ENCODE measurements at regions not wholly inside any gene's neighbourhood (a gene's known extent, or its start where the extent isn't known, plus 50 kb on each side); places are given as distances from the start of the nearest gene placed in this dataset.

DNA sequence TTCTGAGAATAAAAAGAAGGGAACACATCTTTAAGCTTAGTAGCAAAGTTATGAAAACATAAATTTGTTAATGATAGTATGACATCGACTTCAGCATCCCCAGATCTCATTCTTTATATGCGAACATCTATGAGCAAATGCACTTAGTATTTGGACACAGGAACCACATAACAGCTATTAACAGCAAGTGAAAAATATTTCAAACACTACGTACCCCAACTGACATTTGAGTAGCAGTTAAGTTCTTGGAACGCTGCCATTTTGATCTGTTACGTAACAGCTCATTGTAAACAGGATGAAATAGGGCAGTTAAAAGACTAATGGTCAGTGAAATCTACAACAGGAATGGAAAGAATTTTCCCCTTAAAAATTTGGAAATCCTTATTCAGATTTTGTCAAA lies 428.9 kb downstream of the TNS3 start:
- Histone ChIP-seq H3K79me2 (ENCODE audit: insufficient read depth, low read length) (no peaks in the 10 kb centered on the region), H3K27ac (ENCODE audit: low read depth, low read length) (no peak overlapping the region), H4K20me1 (ENCODE audit: insufficient read depth) (no peaks in the 10 kb centered on the region), H2AFZ (ENCODE audit: low read depth, low read length, poor library complexity, severe bottlenecking) (no peak overlapping the region), H3K4me3 (replicated peaks in 1 of 2; ENCODE audit: low read depth in 1 of 2, low read length in 2 of 2) (no peak overlapping the region), H3K4me2 (ENCODE audit: low read length) (no peak overlapping the region), H3K9me2 (ENCODE audit: insufficient read depth) (no peaks in the 10 kb centered on the region), H3K36me3 (ENCODE audit: control insufficient read depth in 1 of 2, insufficient read depth in 2 of 2, low read length in 2 of 2) (no peaks in the 10 kb centered on the region), H3K27me3 (ENCODE audit: insufficient read depth, low read length) (no peaks in the 10 kb centered on the region), H3K4me1 (ENCODE audit: control insufficient read depth in 1 of 2, insufficient read depth in 2 of 2, low read length in 2 of 2) (no peaks in the 10 kb centered on the region), H3K9ac (ENCODE audit: low read length) (no peak overlapping the region), H3K9me3 (ENCODE audit: control insufficient read depth in 1 of 2, insufficient read depth in 1 of 2, low read depth in 1 of 2, low read length in 2 of 2) (no peaks in the 10 kb centered on the region)
- ATAC-seq (no peak), DNase-seq (ENCODE audit: low read depth, low spot score) (no peak)
- ChIA-PET RAD21 (ENCODE audit: low non-redundant PET in 1 of 2, low total read pairs in 2 of 2, uncharacterized antibody in 2 of 2, unreplicated experiment in 2 of 2) (no interaction called here), POLR2A (no interaction called here), CTCF (interaction anchor here (0.9 kb wide), 1 partner anchor 52 kb away, joined by 3 read pairs; no protein-coding TSS in a partner anchor)
- BruUV-seq (replicated peaks): no TSS peak
- intact Hi-C loops (cut with micrococcal nuclease): no loop called here
- TF ChIP-seq SRF (IDR thresholded peaks at IDR 0.05; ENCODE audit: low read depth) (no peak), YY1 (IDR thresholded peaks at IDR 0.05; ENCODE audit: extremely low read depth, insufficient replicate concordance, low read depth, low read length) (no peak), FOSL1 (IDR thresholded peaks at IDR 0.05; ENCODE audit: low read depth) (no peak), RAD21 (IDR thresholded peaks at IDR 0.05; ENCODE audit: low read depth) (no peak), EGR1 (IDR thresholded peaks at IDR 0.05; ENCODE audit: low read depth) (no peak), ZNF274 (IDR thresholded peaks at IDR 0.05; ENCODE audit: low read depth, low read length) (no peak), EZH2 (IDR thresholded peaks at IDR 0.05) (no peak), CBX3 (IDR thresholded peaks at IDR 0.05; ENCODE audit: low read depth) (no peak), SP1 (IDR thresholded peaks at IDR 0.05; ENCODE audit: low read depth) (no peak), POLR2A (IDR thresholded peaks at IDR 0.05; ENCODE audit: borderline replicate concordance, extremely low read depth, insufficient read depth, insufficient read length) (no peak)
- TF ChIP-seq, protein P1, sequence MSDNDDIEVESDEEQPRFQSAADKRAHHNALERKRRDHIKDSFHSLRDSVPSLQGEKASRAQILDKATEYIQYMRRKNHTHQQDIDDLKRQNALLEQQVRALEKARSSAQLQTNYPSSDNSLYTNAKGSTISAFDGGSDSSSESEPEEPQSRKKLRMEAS (IDR thresholded peaks at IDR 0.05): no peak

DNA sequence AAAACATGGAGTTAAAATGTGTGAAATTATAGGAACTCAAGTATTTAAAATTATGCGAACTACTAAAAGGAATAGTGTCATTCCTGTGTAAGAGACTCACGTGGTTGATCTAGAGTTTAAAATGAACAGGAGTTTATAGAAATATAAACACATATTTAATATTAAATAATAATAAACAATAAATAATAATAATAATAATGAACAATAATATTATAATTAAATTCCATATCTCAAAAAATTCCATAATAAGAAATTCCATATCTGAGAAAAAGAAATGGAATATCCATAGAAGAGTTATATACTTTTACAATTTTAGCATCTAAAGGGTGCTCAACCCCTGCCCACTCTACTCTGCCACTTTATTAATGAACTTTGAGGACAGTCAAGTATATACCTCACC lies 429.6 kb downstream of the TNS3 start:
- Histone ChIP-seq H3K9me3 (ENCODE audit: control insufficient read depth in 1 of 2, insufficient read depth in 1 of 2, low read depth in 1 of 2, low read length in 2 of 2) (no peaks in the 10 kb centered on the region), H3K4me2 (ENCODE audit: low read length) (no peak overlapping the region), H3K4me3 (replicated peaks in 1 of 2; ENCODE audit: low read depth in 1 of 2, low read length in 2 of 2) (no peak overlapping the region), H3K79me2 (ENCODE audit: insufficient read depth, low read length) (no peaks in the 10 kb centered on the region), H3K9me2 (ENCODE audit: insufficient read depth) (no peaks in the 10 kb centered on the region), H3K4me1 (ENCODE audit: control insufficient read depth in 1 of 2, insufficient read depth in 2 of 2, low read length in 2 of 2) (no peaks in the 10 kb centered on the region), H3K36me3 (ENCODE audit: control insufficient read depth in 1 of 2, insufficient read depth in 2 of 2, low read length in 2 of 2) (no peaks in the 10 kb centered on the region), H4K20me1 (ENCODE audit: insufficient read depth) (no peaks in the 10 kb centered on the region), H2AFZ (ENCODE audit: low read depth, low read length, poor library complexity, severe bottlenecking) (no peak overlapping the region), H3K27me3 (ENCODE audit: insufficient read depth, low read length) (no peaks in the 10 kb centered on the region), H3K9ac (ENCODE audit: low read length) (no peak overlapping the region), H3K27ac (ENCODE audit: low read depth, low read length) (no peak overlapping the region)
- ChIA-PET POLR2A (no interaction called here), RAD21 (ENCODE audit: low non-redundant PET in 1 of 2, low total read pairs in 2 of 2, uncharacterized antibody in 2 of 2, unreplicated experiment in 2 of 2) (no interaction called here), CTCF (no interaction called here)
- ATAC-seq (no peak), DNase-seq (ENCODE audit: low read depth, low spot score) (no peak)
- BruUV-seq (replicated peaks): no TSS peak
- no peak for TF ChIP-seq FOSL1 (IDR thresholded peaks at IDR 0.05; ENCODE audit: low read depth)
- TF ChIP-seq SRF (IDR thresholded peaks at IDR 0.05; ENCODE audit: low read depth): no peak
- TF ChIP-seq SIN3A (IDR thresholded peaks at IDR 0.05; ENCODE audit: low read depth): no peak
- TF ChIP-seq, protein P1 (IDR thresholded peaks at IDR 0.05): no peak
- TF ChIP-seq ZFX (IDR thresholded peaks at IDR 0.05): no peak
- no peak for TF ChIP-seq CBX3 (IDR thresholded peaks at IDR 0.05; ENCODE audit: low read depth)
- TF ChIP-seq, protein P2, sequence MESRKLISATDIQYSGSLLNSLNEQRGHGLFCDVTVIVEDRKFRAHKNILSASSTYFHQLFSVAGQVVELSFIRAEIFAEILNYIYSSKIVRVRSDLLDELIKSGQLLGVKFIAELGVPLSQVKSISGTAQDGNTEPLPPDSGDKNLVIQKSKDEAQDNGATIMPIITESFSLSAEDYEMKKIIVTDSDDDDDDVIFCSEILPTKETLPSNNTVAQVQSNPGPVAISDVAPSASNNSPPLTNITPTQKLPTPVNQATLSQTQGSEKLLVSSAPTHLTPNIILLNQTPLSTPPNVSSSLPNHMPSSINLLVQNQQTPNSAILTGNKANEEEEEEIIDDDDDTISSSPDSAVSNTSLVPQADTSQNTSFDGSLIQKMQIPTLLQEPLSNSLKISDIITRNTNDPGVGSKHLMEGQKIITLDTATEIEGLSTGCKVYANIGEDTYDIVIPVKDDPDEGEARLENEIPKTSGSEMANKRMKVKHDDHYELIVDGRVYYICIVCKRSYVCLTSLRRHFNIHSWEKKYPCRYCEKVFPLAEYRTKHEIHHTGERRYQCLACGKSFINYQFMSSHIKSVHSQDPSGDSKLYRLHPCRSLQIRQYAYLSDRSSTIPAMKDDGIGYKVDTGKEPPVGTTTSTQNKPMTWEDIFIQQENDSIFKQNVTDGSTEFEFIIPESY (IDR thresholded peaks at IDR 0.05; ENCODE audit: extremely low read depth, insufficient replicate concordance, low read length): no peak
- TF ChIP-seq, protein P3, sequence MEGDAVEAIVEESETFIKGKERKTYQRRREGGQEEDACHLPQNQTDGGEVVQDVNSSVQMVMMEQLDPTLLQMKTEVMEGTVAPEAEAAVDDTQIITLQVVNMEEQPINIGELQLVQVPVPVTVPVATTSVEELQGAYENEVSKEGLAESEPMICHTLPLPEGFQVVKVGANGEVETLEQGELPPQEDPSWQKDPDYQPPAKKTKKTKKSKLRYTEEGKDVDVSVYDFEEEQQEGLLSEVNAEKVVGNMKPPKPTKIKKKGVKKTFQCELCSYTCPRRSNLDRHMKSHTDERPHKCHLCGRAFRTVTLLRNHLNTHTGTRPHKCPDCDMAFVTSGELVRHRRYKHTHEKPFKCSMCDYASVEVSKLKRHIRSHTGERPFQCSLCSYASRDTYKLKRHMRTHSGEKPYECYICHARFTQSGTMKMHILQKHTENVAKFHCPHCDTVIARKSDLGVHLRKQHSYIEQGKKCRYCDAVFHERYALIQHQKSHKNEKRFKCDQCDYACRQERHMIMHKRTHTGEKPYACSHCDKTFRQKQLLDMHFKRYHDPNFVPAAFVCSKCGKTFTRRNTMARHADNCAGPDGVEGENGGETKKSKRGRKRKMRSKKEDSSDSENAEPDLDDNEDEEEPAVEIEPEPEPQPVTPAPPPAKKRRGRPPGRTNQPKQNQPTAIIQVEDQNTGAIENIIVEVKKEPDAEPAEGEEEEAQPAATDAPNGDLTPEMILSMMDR (IDR thresholded peaks at IDR 0.05 in 2 of 3, conservative IDR thresholded peaks at IDR 0.05 in 1 of 3; ENCODE audit: borderline replicate concordance in 1 of 3, insufficient read depth in 1 of 3, low read depth in 2 of 3, low read length in 2 of 3): no peak
- no peak for TF ChIP-seq EGR1 (IDR thresholded peaks at IDR 0.05; ENCODE audit: low read depth)
- no peak for TF ChIP-seq ATF3 (IDR thresholded peaks at IDR 0.05)
- intact Hi-C loops (cut with micrococcal nuclease): no loop called here
